IMR-90 (cell line): ENCODE measurements at regions not wholly inside any gene's neighbourhood (a gene's known extent, or its start where the extent isn't known, plus 50 kb on each side); places are given as distances from the start of the nearest gene placed in this dataset.

Source experiments
- CTCF ChIP-seq: conservative IDR thresholded peaks from 2 replicates; pipeline ENCODE4 v1.5.1; 2012; ENCODE audit warnings: mild to moderate bottlenecking, low read depth, low read length, improper control_type of control experiment
- MAFK ChIP-seq: IDR thresholded peaks from 2 replicates; pipeline ENCODE4 v1.6.1; 2012; ENCODE audit warnings: low read depth, low read length, improper control_type of control experiment
- MAZ ChIP-seq: IDR thresholded peaks from 2 replicates; pipeline ENCODE4 v1.6.1; 2012; ENCODE audit warnings: low read depth, mild to moderate bottlenecking, low read length, improper control_type of control experiment, moderate library complexity, borderline replicate concordance
- POLR2A ChIP-seq: IDR thresholded peaks from 2 replicates; pipeline ENCODE4 v1.6.1; 2012; ENCODE audit warnings: mild to moderate bottlenecking, low read depth, low read length
- TF ChIP-seq, protein P1 (sequence below): fragments of 150-350 bp; IDR thresholded peaks from 2 replicates; pipeline ENCODE4 v1.6.1; 2017; ENCODE audit warnings: mild to moderate bottlenecking, antibody characterized with exemption, low read length, low read depth

DNA sequence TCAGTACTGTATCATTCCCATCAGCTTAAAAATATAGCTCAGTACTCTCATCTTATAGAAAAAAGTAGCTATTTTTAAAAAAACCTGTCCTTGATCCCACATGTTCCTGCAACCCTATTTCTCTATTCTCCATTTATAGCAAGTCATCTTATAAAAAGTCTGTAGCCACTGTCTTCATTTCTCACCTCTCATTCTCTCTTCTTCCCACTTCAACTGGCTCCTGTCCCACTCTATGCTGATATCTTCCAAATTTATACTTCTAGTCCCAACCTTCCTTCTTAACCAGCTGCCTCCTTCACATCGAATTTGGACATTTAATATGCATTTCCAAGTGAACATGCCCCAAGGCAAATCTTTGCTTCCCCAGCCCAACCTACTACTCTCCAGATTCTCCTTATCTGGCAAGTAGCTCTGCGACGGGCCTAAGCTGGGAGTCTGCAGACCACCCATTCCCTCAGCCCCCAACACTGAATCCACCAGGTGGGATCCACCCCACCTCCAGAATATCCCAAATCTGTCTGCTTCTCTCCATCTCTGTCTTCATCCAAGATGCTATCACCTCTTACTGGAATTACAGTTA, 52.0 kb upstream of the TANC2 start:
- TF ChIP-seq POLR2A (no peak), CTCF (no peak), MAFK (no peak), MAZ (no peak)
- TF ChIP-seq, protein P1, sequence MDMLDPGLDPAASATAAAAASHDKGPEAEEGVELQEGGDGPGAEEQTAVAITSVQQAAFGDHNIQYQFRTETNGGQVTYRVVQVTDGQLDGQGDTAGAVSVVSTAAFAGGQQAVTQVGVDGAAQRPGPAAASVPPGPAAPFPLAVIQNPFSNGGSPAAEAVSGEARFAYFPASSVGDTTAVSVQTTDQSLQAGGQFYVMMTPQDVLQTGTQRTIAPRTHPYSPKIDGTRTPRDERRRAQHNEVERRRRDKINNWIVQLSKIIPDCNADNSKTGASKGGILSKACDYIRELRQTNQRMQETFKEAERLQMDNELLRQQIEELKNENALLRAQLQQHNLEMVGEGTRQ = no peak
